Germinal center (tissue), 1 donor: ENCODE measurements at regions not wholly inside any gene's neighbourhood (a gene's known extent, or its start where the extent isn't known, plus 50 kb on each side); places are given as distances from the start of the nearest gene placed in this dataset.

Experiments used
- DNase-seq: peaks from one replicate; pipeline ENCODE4 v3.0.0; 2012; ENCODE audit warnings: mixed read lengths, low spot score

GRCh38 chr5:171650597-171650996 lies 135.0 kb upstream of the SMIM23 start:
- DNase-seq = no peak

- no peak for DNase-seq
Measured at GRCh38 chr5:171651102-171651501, 134.5 kb upstream of the SMIM23 start.

- DNase-seq = no peak
Measured at GRCh38 chr5:171654881-171655280, 130.7 kb upstream of the SMIM23 start.

- DNase-seq = no peak
Measured at GRCh38 chr5:171657473-171657872, 128.1 kb upstream of the SMIM23 start.

- no peak for DNase-seq
Measured at GRCh38 chr5:171659896-171660295, 125.7 kb upstream of the SMIM23 start.

- no peak for DNase-seq
Measured at GRCh38 chr5:171660434-171660833, 125.2 kb upstream of the SMIM23 start.

GRCh38 chr5:171661143-171661542 lies 124.5 kb upstream of the SMIM23 start:
- no peak for DNase-seq

GRCh38 chr5:171663311-171664085 lies 122.1 kb upstream of the SMIM23 start:
- no peak for DNase-seq

- DNase-seq = no peak
Measured at GRCh38 chr5:171664489-171664888, 121.1 kb upstream of the SMIM23 start.

- DNase-seq = no peak
Measured at GRCh38 chr5:171666815-171667214, 118.8 kb upstream of the SMIM23 start.

GRCh38 chr5:171667341-171668096 lies 118.1 kb upstream of the SMIM23 start:
- DNase-seq = no peak

GRCh38 chr5:171668097-171668412 lies 117.6 kb upstream of the SMIM23 start:
- DNase-seq = no peak

GRCh38 chr5:171669571-171669970 lies 116.0 kb upstream of the SMIM23 start:
- DNase-seq = no peak

GRCh38 chr5:171672556-171672955 lies 113.1 kb upstream of the SMIM23 start:
- no peak for DNase-seq

GRCh38 chr5:171673328-171673727 lies 112.3 kb upstream of the SMIM23 start:
- DNase-seq = no peak

GRCh38 chr5:171673840-171674239 lies 111.8 kb upstream of the SMIM23 start:
- DNase-seq = no peak

- DNase-seq = no peak
Measured at GRCh38 chr5:171675511-171675910, 110.1 kb upstream of the SMIM23 start.

- DNase-seq = no peak
Measured at GRCh38 chr5:171676286-171676944, 109.2 kb upstream of the SMIM23 start.

- DNase-seq = no peak
Measured at GRCh38 chr5:171678646-171679045, 107.0 kb upstream of the SMIM23 start.

- no peak for DNase-seq
Measured at GRCh38 chr5:171680485-171680884, 105.1 kb upstream of the SMIM23 start.

- no peak for DNase-seq
Measured at GRCh38 chr5:171681061-171681460, 104.6 kb upstream of the SMIM23 start.

- DNase-seq = no peak
Measured at GRCh38 chr5:171681677-171682076, 103.9 kb upstream of the SMIM23 start.

GRCh38 chr5:171682801-171683200 lies 102.8 kb upstream of the SMIM23 start:
- DNase-seq = no peak
